GM18517 (cell line): ENCODE measurements at regions not wholly inside any gene's neighbourhood (a gene's known extent, or its start where the extent isn't known, plus 50 kb on each side); places are given as distances from the start of the nearest gene placed in this dataset.

Experiments used
- ATAC-seq: cut with Tn5 transposase; IDR thresholded peaks from one replicate; pipeline ENCODE4 v1.9.1; 2021; ENCODE audit warnings: mild to moderate bottlenecking, moderate library complexity; ENCODE audit not compliant: unreplicated experiment

DNA sequence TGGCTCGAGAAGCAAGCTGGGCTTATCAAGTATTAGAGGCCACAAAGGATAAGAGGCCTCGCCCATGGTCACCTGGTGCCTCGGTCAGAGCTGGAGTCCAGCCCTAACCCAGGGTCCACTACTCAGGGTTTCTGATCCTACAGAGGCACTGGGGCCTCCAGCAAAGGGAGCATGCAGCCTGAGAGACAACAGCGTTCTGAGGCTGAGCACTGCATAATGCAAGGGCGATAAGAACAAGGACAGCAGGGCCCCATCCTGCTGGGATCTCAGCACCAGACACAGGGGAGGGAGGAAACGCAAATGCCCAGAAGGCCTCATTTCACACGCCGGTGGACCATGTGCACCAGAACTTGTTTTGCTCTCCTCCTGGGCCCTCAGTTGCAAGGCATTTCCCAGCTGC lies 63.0 kb downstream of the C5orf15 start:
- no peak for ATAC-seq

- ATAC-seq: no peak
Measured at GRCh38 chr5:133904641-133905040, 63.8 kb downstream of the C5orf15 start.

GRCh38 chr5:133902511-133903118 lies 65.8 kb downstream of the C5orf15 start:
- no peak for ATAC-seq

DNA sequence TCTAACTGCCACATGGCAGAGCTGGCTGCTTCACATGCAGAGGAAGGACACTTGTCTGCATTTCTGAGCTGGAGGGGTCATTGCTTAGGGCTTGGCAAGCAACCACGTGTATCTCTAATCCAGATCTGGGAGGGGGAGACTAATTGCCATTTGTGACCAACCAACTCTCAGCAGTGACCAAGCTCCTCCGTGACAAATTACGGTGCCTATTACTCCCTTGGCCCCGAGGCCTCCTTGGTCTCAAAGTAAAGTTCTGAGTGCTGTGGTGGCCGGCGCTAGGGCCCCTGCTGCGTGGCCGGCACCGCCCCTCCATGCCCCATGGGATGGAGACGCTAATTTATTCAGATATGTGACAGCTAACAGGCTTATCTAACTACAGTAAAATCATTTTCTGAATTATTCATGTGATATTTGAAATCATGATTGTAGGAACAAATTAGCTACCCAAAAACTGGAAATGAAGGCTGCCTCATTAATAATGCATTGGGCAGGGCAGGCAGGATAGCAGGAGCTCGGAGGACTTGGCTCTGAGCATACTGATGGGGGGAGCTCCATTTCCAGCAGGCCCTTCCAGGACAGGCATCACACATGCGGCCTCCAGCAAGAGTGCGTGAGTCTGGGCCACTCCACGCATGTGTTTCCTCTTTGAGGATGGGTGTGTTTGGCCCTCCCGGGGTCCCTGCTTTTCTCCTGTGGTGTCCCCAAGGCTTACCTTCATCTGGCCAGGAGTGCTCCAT lies 67.7 kb downstream of the C5orf15 start:
- ATAC-seq: no peak

GRCh38 chr5:133899506-133899905 lies 68.9 kb downstream of the C5orf15 start:
- no peak for ATAC-seq

- no peak for ATAC-seq
Measured at GRCh38 chr5:133898440-133898839, 70.0 kb downstream of the C5orf15 start.

GRCh38 chr5:133897431-133897830 lies 71.0 kb downstream of the C5orf15 start:
- no peak for ATAC-seq

DNA sequence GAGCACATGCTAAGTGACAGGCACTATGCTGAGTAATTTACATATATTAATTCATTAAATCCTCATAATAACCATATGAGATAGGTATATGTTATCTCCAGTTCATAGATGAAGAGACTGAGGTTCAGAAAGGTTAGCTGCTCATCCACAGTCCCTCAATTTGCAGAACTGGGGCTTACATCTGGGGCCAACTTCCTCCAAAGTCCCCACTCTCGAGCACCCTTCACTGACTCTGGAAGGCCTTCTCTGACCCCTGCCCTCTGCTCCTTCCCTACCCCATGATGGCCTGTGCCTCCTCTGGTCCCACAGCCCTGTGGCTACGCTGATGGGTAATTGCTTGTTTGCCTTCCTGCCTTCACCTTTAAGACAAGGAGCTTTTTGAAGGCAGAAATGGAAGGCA lies 71.6 kb downstream of the C5orf15 start:
- ATAC-seq: no peak

GRCh38 chr5:133895979-133896845 lies 72.2 kb downstream of the C5orf15 start:
- no peak for ATAC-seq

DNA sequence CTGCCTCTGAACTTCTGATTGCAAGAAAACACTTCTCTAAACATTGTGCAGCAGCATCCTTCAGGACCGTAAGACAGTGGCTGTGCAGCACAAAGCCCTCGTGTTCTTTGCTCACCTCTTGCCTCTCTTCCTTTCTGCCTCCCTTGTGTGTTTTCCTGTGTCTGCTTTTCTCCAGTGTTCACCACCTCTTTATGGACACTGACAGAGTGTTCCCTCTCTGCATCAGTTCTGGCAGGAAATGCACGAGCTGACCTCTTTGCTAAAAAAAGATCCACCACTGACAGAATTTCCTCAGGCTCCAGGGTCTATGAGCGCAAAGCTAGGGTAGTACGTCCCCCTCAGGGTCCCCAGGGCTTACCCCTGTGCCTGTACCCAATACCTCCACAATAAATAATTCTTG lies 74.3 kb downstream of the C5orf15 start:
- ATAC-seq: no peak

DNA sequence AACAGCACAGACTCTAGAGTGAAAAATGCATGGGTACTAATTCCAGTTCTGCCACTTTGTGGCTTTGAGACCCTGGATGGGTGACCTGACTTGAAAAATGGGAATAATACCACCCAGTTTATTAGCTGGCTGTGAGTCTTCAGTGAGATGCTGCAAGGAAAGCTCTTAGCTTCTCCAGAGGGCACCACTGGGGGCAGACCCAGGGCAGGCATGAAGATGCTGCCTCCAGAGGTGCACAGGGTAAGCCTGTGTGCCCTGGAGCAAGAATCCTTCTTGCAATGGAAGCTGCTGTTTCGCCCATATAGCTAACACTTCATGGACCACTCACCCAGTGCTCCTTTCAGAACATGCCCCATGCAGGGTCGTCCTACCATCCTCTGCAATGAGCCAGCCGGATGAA lies 75.7 kb downstream of the C5orf15 start:
- no peak for ATAC-seq

DNA sequence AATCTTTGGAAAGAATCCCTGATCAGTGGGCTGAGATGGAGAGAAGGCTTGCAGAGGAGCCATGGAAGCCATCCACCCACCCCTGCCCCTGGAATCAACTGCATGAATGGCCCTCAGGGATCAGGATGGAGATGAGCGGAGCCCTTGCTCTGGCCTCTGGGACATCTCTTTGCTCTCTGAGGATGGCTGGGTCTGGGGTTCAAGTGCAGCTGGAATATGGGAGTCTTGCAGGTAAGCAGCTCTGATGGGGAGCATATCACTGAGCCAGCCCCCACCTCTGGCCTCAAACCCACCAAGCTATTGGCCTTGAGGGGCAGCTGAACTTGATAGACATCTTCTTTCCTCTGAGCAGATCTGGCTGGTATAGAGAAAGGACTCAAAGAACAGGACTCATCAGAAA lies 76.1 kb downstream of the C5orf15 start:
- ATAC-seq: no peak

DNA sequence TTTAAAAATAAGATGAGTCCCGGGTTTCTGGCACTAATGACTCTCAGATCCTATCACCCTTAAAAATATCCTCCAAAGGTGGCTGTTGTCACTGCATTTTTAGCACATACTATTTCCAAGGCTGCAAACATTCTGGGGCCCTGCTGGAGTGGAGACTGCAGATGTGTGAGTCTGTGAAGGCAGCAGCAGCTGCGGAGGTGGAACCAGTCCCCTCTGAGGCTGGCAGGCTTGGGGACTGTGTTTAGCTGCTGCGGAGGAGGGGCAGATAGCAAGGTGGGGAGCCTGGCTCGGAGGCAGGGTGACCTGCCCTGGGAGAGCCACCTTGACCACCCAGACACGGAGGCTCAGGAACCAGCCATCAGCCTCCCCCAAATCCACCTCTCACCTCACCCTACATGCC lies 77.0 kb downstream of the C5orf15 start:
- no peak for ATAC-seq

DNA sequence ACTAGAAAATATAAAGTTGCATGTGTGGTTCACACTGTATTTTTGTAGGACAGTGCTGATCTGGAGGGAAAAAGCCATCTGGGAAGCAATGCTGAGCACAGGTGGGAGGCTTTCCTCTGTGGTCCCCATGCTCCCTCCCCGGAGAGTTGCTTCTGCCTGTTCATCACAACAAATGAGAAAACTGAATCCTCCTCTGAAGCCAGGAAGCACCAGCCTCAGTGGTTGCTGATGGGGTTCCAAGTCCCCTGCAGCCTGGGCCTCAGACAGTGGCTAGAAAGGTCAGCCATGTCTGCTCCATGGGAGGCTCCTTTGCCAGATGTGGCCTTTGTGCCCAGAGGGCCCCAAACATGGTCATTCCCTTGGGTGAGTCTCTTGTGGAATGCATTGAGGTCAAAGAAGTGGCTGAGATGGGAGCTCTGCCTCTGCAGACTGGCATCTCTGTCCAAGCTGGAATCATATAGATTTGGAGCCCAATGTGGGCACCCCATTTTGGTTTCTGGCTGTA lies 77.6 kb downstream of the C5orf15 start:
- no peak for ATAC-seq

- no peak for ATAC-seq
Measured at GRCh38 chr5:133890314-133890713, 78.1 kb downstream of the C5orf15 start.

DNA sequence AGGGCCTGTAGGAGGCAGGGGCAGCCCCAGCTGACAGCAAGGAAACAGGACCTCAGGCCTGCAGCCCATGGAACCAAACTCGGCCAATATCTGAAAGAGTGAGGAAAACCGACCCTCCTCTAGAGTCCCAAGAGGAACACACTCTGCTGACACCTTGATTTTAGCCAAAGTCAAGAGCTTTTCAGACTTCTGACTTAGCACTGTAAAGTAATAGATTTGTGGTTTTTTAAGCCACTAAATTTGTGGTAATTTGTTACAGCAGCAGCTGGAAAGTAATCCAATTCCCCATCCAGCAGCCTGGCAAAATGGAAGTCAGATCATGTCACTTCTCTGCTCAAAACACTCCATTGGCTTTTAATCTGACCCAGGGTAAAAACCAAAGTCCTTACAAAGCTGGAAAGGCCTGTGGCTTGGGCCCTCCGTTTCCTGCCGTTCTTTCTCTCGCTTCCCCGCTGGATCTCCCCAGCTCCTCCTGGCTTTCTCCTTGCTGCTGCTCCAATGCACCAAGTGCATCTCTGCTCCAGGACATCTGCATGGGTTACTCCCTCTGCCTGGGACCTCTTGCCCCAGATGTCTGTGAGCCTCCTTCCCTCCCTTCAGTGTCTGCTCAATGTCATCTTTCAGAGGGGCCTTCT lies 79.0 kb downstream of the C5orf15 start:
- ATAC-seq: no peak

GRCh38 chr5:133888625-133888991 lies 79.8 kb downstream of the C5orf15 start:
- no peak for ATAC-seq

DNA sequence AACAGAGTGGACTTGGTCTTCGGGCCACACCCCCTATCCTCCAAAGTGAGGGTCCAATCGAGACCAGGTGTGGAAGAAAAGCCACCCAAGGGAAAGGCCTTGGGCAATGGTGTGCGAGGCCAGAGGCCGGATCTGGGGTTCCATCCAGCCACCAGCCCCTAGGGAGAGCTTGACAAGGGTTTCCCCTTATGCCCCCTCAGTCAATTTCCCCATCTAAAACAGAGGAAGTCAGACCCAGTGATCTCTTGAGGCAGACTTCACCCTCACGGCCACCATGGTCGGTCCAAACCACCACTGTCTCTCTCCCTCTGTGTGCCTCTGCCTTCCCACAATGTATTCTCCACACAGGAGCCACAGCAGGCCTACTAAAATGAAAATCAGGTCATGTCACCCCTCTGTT lies 82.9 kb downstream of the C5orf15 start:
- no peak for ATAC-seq

DNA sequence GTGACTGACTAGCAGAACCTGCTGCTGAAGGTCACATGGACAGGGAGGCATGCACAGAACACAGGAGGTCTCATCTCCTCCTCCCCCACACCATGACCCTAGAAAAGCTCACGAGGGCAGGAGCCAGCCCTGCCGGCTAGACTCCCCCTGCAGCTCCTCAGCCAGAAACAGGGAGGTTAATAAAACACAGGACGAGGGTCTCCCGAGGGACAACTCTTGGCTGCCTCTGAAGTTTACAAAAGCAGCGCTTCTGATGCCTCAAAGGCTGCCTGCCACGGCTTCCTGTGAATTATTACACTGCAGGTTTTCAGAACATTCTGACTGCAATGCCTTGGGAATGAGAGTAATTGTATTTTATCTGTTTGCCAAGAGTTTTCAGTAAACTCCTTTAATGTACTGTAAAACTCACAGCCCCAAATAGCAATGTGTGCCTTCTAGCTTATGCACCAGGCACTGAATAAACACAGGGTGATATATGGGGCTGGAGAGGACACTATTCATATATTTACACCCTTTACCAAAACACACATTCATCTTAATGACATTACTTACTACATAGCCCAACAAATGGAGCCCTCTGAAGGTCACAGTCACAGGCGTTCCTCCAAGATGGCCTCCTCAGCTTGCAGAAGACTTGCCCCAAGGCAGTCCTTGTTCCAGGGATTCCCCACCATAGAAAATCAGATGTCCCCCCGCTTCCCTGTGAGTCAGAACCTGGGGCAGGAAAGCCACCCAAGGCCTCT lies 83.7 kb downstream of the C5orf15 start:
- ATAC-seq: no peak

GRCh38 chr5:133883916-133884315 lies 84.5 kb downstream of the C5orf15 start:
- no peak for ATAC-seq

DNA sequence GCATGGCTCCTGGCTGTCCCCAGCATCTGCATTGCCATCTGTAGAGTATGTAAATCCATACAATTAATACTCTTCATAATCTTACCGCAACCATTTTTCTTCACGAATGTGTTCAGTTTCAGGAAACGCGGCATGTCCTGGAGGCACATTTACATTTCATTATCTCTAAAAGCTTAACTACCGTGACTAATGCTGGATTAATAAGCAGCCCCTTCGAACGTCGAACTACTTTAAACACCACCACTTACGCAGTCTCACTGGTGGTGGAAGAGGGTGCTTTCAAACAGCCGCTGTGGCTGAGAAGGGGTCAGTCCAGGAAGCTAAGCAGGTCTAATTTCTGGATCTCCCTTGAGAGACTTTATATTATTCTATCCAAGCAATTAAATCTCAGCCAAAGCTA lies 85.6 kb downstream of the C5orf15 start:
- ATAC-seq: no peak
